GM12878 (cell line): ENCODE measurements at regions not wholly inside any gene's neighbourhood (a gene's known extent, or its start where the extent isn't known, plus 50 kb on each side); places are given as distances from the start of the nearest gene placed in this dataset.

ENCODE experiments used
- ATAC-seq: fragments of 200-7000 bp; cut with Tn5 transposase; 3 replicates; pipeline ENCODE4 v1.9.1; 2020; ENCODE audit warnings: mild to moderate bottlenecking, moderate library complexity
- BruUV-seq: library from RNA; stranded (reverse); fragments of 400-500 nt; replicated peaks from 2 replicates; lab custom pipeline; 2021; lab: Mats Ljungman, UMichigan
- CTCF ChIA-PET: fragments of 300-600 bp; sonication (Branson Sonifier 250); formaldehyde crosslinking; extraction: SDS; loops from one replicate; lab custom pipeline; 2021; ENCODE audit warnings: inconsistent platforms; lab: Yijun Ruan, JAX
- POLR2A ChIA-PET: fragments of 350-600 bp; formaldehyde crosslinking; extraction: SDS; loops from one replicate; lab custom pipeline; 2021; ENCODE audit warnings: inconsistent platforms; lab: Charles Lee
- RAD21 ChIA-PET: fragments of 300-600 bp; sonication (Branson Sonifier 250); formaldehyde crosslinking; loops from one replicate; lab custom pipeline; 2023; ENCODE audit warnings: antibody characterized with exemption; ENCODE audit not compliant: unreplicated experiment; lab: Charles Lee
- SMC1A ChIA-PET: fragments of 300-600 bp; sonication (Branson Sonifier 250); formaldehyde crosslinking; loops from one replicate; lab custom pipeline; 2023; ENCODE audit not compliant: unreplicated experiment, uncharacterized antibody; lab: Charles Lee
- DNase-seq: peaks from one replicate; pipeline ENCODE4 v3.0.0-alpha.2; 2011; ENCODE audit warnings: low read depth, low spot score
- FAIRE-seq: peaks from 3 replicates; lab custom pipeline; 2011; peaks lifted over from hg19 to GRCh38; lab: Jason Lieb, UNC
- H2AFZ ChIP-seq: 2 replicates; pipeline ENCODE4 v1.6.0; 2011; ENCODE audit warnings: low read depth, low read length, control low read depth; ENCODE audit not compliant: control insufficient read depth
- H3K27ac ChIP-seq: 2 replicates; pipeline ENCODE4 v1.5.1; 2011; ENCODE audit warnings: control low read depth; ENCODE audit not compliant: control insufficient read depth, insufficient read depth
- H3K27me3 ChIP-seq, 2 experiments: replicated peaks in 1 of 2; 2 replicates each; pipeline versions ENCODE4 v1.6.0 to v1.6.1; 2011; ENCODE audit warnings: low read length in 1 of 2; ENCODE audit not compliant: control insufficient read depth in 2 of 2, insufficient read depth in 2 of 2
- H3K36me3 ChIP-seq, 2 experiments: 2 replicates each; pipeline ENCODE4 v1.5.1; 2011; ENCODE audit warnings: low read length in 1 of 2; ENCODE audit not compliant: control insufficient read depth in 2 of 2, insufficient read depth in 2 of 2
- H3K4me1 ChIP-seq: 2 replicates; pipeline ENCODE4 v1.6.1; 2011; ENCODE audit warnings: mild to moderate bottlenecking, low read length, moderate library complexity, mixed read lengths; ENCODE audit not compliant: control insufficient read depth, insufficient read depth
- H3K4me2 ChIP-seq: 2 replicates; pipeline ENCODE4 v1.6.0; 2011; ENCODE audit warnings: control low read depth; ENCODE audit not compliant: control insufficient read depth, insufficient read depth
- H3K4me3 ChIP-seq: fragments of 200-600 bp; sonication (generic); 2 replicates; pipeline ENCODE4 v1.5.1; 2016
- H3K79me2 ChIP-seq: 2 replicates; pipeline ENCODE4 v1.6.0; 2011; ENCODE audit warnings: low read length; ENCODE audit not compliant: control insufficient read depth, insufficient read depth
- H3K9ac ChIP-seq: 2 replicates; pipeline ENCODE4 v1.8.0; 2011; ENCODE audit warnings: low read length, control low read depth, mixed read lengths; ENCODE audit not compliant: control insufficient read depth, insufficient read depth
- H3K9me3 ChIP-seq: replicated peaks from 3 replicates; pipeline ENCODE4 v1.5.1; 2011; ENCODE audit warnings: mild to moderate bottlenecking, low read length; ENCODE audit not compliant: control insufficient read depth, insufficient read depth
- H4K20me1 ChIP-seq: 2 replicates; pipeline ENCODE4 v1.6.0; 2011; ENCODE audit not compliant: control insufficient read depth, insufficient read depth
- CREB1 ChIP-seq: IDR thresholded peaks from 2 replicates; pipeline ENCODE4 v1.6.1; 2012; ENCODE audit warnings: low read depth, mild to moderate bottlenecking, inconsistent platforms
- FOXK2 ChIP-seq: fragments of 450-650 bp; IDR thresholded peaks from 2 replicates; pipeline ENCODE4 v1.6.1; 2017; ENCODE audit warnings: mild to moderate bottlenecking, moderate library complexity
- FOXM1 ChIP-seq: IDR thresholded peaks from 2 replicates; pipeline ENCODE4 v1.6.1; 2012; ENCODE audit warnings: low read depth, mild to moderate bottlenecking, inconsistent platforms, low read length, moderate library complexity
- HCFC1 ChIP-seq: fragments of 150-350 bp; IDR thresholded peaks from 2 replicates; pipeline ENCODE4 v1.6.1; 2014; ENCODE audit warnings: low read length
- KAT2A ChIP-seq: conservative IDR thresholded peaks from 2 replicates; pipeline ENCODE4 v1.6.1; 2011; ENCODE audit warnings: low read depth, low read length; ENCODE audit not compliant: control insufficient read depth
- LARP7 ChIP-seq: fragments of 450-650 bp; IDR thresholded peaks from 2 replicates; pipeline ENCODE4 v1.6.1; 2017; ENCODE audit warnings: mild to moderate bottlenecking
- MEF2B ChIP-seq: fragments of 450-650 bp; IDR thresholded peaks from 2 replicates; pipeline ENCODE4 v1.6.1; 2018; ENCODE audit warnings: mild to moderate bottlenecking, moderate library complexity; ENCODE audit not compliant: partially characterized antibody, poor library complexity, severe bottlenecking
- POLR2AphosphoS2 ChIP-seq: IDR thresholded peaks from 2 replicates; pipeline ENCODE4 v1.6.1; 2011; ENCODE audit warnings: low read depth, mild to moderate bottlenecking, low read length, improper control_type of control experiment, moderate library complexity
- RAD51 ChIP-seq: fragments of 450-650 bp; IDR thresholded peaks from 2 replicates; pipeline ENCODE4 v1.6.1; 2016; ENCODE audit warnings: moderate library complexity, mild to moderate bottlenecking, inconsistent platforms
- TCF3 ChIP-seq: IDR thresholded peaks from 2 replicates; pipeline ENCODE4 v1.6.1; 2012; ENCODE audit warnings: low read depth, mild to moderate bottlenecking, low read length, borderline replicate concordance; ENCODE audit not compliant: insufficient read depth
- ZNF217 ChIP-seq: fragments of 450-650 bp; IDR thresholded peaks from 2 replicates; pipeline ENCODE4 v1.6.1; 2017; ENCODE audit warnings: antibody characterized with exemption, mild to moderate bottlenecking
- ZNF592 ChIP-seq: fragments of 450-650 bp; IDR thresholded peaks from 2 replicates; pipeline ENCODE4 v1.6.1; 2017; ENCODE audit warnings: mild to moderate bottlenecking, moderate library complexity
- WGBS: methylation state at CpG from one replicate; pipeline ENCODE4 v1.1.6; 2016; ENCODE audit warnings: low lambda C conversion rate; ENCODE audit not compliant: insufficient replicate concordance, insufficient coverage; ENCODE audit errors: missing lambda C conversion rate; 5-methylcytosine and 5-hydroxymethylcytosine counted together
- in situ Hi-C: fragments of 300-500 bp; cut with MboI; formaldehyde crosslinking; loops from 9 replicates; pipeline ENCODE4 v1.14.3; 2018; ENCODE audit warnings: mixed read lengths
- intact Hi-C: fragments of 100-400 bp; cut with micrococcal nuclease; formaldehyde crosslinking; loops from one replicate; pipeline ENCODE4 v1.14.2; 2022; ENCODE audit not compliant: unreplicated experiment
- TF ChIP-seq, protein P1 (sequence below): fragments of 450-650 bp; IDR thresholded peaks from 2 replicates; pipeline ENCODE4 v1.6.1; 2017; ENCODE audit warnings: borderline replicate concordance
- TF ChIP-seq, protein P2 (sequence below): fragments of 450-650 bp; IDR thresholded peaks from 2 replicates; pipeline ENCODE4 v1.6.1; 2017; ENCODE audit warnings: mild to moderate bottlenecking, low read depth, inconsistent platforms; ENCODE audit not compliant: poor library complexity, severe bottlenecking

GRCh38 chr13:109939180-109939579, 152.8 kb upstream of the IRS2 start:
- Histone ChIP-seq H3K9me3 (no peaks in the 10 kb centered on the region), H3K4me3 (no peak overlapping the region), H3K4me2 (no peak overlapping the region), H3K36me3 (no peaks in the 10 kb centered on the region), H3K27ac (no peak overlapping the region), H2AFZ (no peak overlapping the region), H3K4me1 (no peaks in the 10 kb centered on the region), H3K9ac (no peak overlapping the region), H3K27me3 (no peaks in the 10 kb centered on the region; a peak in 1 of 4 replicates), H3K79me2 (no peaks in the 10 kb centered on the region), H4K20me1 (no peaks in the 10 kb centered on the region)
- ATAC-seq: no peak
- intact Hi-C loops: no loop called here
- no peak for TF ChIP-seq TCF3
- no peak for TF ChIP-seq FOXK2
- TF ChIP-seq MEF2B: no peak
- no peak for TF ChIP-seq KAT2A
- TF ChIP-seq, protein P1, sequence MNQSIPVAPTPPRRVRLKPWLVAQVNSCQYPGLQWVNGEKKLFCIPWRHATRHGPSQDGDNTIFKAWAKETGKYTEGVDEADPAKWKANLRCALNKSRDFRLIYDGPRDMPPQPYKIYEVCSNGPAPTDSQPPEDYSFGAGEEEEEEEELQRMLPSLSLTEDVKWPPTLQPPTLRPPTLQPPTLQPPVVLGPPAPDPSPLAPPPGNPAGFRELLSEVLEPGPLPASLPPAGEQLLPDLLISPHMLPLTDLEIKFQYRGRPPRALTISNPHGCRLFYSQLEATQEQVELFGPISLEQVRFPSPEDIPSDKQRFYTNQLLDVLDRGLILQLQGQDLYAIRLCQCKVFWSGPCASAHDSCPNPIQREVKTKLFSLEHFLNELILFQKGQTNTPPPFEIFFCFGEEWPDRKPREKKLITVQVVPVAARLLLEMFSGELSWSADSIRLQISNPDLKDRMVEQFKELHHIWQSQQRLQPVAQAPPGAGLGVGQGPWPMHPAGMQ: no peak
- no peak for TF ChIP-seq ZNF592
- TF ChIP-seq, protein P2, sequence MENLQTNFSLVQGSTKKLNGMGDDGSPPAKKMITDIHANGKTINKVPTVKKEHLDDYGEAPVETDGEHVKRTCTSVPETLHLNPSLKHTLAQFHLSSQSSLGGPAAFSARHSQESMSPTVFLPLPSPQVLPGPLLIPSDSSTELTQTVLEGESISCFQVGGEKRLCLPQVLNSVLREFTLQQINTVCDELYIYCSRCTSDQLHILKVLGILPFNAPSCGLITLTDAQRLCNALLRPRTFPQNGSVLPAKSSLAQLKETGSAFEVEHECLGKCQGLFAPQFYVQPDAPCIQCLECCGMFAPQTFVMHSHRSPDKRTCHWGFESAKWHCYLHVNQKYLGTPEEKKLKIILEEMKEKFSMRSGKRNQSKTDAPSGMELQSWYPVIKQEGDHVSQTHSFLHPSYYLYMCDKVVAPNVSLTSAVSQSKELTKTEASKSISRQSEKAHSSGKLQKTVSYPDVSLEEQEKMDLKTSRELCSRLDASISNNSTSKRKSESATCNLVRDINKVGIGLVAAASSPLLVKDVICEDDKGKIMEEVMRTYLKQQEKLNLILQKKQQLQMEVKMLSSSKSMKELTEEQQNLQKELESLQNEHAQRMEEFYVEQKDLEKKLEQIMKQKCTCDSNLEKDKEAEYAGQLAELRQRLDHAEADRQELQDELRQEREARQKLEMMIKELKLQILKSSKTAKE: no peak
- no peak for TF ChIP-seq POLR2AphosphoS2
- no peak for TF ChIP-seq HCFC1
- TF ChIP-seq RAD51: no peak
- no peak for TF ChIP-seq LARP7
- no peak for TF ChIP-seq ZNF217
- no peak for TF ChIP-seq CREB1
- TF ChIP-seq FOXM1: no peak
- BruUV-seq: no TSS peak
- ChIA-PET POLR2A (no interaction called here), RAD21 (no interaction called here), CTCF (no interaction called here), SMC1A (no interaction called here)
- 84% methylated on average over 2 of the region's 2 CpGs for WGBS
- in situ Hi-C loops: no loop called here
- FAIRE-seq: no peak
- no peak for DNase-seq
